HG03139 (cell line): ENCODE measurements at regions not wholly inside any gene's neighbourhood (a gene's known extent, or its start where the extent isn't known, plus 50 kb on each side); places are given as distances from the start of the nearest gene placed in this dataset.
A peak's percentile ranks its signal among the peaks of the same experiment; 100 is the strongest.
"Not testable (repeated sequence)": the region's sequence is repeated elsewhere in the genome, so short reads cannot be mapped to it uniquely, and the experiment has no call there.

ENCODE experiments used
- ATAC-seq: cut with Tn5 transposase; IDR thresholded peaks from one replicate; pipeline ENCODE4 v1.9.1; 2021; ENCODE audit not compliant: unreplicated experiment

DNA sequence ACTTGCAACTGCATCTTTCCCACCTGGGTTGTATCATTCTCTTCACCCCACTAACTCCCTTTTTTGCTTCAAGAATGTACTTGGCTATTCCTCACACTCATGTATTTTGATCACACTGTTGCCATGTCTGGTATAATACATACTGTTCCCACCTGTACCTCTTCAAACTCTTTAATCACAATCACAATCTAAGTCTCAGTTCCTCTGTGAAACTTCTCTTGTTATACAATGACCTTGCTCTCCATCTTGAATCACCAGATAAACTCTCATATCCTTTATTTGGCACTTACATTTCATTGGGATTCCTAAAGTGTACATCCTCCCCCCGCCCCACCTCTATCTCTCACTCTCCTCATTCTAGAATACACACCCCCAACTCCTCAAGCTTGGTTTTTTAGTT, 516.0 kb upstream of the CHORDC1 start:
- no peak for ATAC-seq

DNA sequence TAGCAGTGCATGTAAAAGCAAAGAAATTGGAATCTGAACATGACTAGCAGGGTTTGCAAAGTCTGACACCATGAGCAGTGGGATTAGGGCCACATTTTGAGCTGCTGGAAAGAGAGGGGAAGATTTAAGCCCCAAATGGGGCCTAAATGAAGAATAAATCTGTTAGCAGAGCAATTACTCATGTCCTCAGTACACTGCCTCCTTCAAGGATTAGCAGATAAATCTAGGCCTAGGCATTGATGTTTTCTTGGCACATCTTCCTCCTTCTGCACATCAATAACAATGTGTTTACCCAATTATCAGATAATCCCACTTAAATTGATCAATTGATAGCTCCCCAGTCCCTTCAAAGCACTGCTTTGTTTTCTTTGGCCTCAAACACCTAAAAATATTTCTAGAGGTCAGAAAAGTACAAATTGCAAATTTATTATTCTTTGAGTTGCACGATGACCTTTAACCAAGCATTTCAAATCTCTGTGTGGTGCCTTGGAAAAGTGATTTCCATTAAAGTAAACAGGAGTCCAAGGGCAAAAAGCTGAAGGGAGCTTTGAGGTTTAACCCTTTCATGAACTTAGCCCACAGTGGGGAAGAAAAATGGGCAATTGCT, 514.7 kb upstream of the CHORDC1 start:
- no peak for ATAC-seq

DNA sequence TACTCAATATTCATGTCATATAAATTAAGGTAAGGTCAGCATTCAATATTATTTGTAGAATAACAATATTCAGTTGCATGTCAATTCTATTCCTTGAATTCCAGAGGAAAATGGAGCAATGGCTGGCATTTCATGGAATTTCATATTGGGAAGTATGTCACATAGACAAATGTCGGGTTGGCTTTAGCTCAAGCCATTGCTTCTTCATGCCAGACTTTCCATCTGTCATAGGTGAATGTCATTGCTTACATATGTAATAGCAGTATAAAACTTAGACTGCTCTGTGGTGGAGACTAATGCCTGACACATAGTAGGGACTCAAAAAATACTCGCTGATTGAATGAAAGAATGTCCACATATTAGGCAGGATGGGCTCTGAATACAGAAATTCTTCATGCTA, 509.6 kb upstream of the CHORDC1 start:
- ATAC-seq = no peak

DNA sequence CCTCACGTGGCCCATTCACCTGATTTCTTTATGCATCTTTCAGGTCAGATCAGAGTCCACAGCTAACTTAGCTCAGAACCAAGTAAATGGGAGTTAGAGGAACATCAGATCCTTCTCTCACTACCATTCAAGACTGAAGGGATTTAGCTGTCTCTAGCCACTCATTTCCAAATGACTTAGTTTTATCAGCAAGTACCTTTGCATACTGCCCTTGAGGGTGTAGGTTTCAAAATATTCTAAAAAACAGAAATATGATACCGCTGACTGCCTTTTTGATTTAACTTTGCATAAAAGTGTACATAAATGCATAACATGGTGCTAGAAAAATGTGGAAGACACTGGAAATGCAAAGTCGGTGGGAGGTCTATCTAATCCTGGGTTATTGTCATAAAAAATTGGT, 500.6 kb upstream of the CHORDC1 start:
- no peak for ATAC-seq

DNA sequence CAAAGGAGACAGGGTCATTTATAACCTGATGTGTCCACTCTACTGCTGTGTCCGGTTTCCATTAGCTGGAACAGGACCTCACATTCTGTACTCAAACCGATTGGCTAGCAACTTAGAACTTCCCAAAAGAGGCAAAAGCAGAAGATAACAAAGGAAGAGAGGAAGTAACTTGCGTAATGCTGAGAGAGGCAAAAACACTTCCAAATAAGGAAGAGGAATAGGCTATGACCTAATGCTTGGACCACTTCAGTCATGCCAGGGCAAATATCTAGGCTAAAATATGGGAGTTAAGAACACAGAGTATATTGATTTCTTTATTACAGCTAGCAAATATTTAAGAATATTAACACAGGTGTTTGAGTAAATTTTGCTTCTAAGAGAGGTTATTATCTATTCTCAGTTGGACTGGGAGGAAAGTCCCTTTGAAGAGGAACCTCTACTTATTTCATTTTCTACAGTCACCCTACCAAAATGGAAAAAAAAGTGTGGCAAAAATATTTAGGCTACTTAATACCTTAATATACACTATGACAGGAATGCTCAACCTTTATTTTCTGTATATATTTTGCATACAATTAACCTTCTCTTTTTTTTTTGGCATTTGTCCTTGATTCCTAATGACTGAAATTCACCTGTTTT, 499.8 kb upstream of the CHORDC1 start:
- ATAC-seq = no peak

DNA sequence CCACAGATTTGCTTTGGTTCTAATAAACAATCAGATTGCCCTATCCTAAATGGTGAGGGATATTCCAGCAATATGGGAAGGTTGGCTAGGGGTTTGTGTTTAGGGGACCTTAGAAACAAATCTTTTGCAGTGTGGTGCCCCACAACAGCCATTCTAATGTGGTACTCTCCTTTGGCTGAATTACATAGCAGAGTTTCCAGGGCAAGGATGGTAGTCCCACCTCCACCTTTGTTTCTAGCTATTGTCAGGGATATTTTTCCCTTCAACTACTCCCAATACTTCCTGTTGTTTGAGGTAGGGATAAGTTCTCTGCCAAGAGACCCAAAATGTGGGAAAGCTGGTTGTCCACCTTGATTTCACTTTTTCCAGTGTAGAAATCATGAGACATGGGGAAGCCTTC, 494.7 kb upstream of the CHORDC1 start:
- no peak for ATAC-seq

DNA sequence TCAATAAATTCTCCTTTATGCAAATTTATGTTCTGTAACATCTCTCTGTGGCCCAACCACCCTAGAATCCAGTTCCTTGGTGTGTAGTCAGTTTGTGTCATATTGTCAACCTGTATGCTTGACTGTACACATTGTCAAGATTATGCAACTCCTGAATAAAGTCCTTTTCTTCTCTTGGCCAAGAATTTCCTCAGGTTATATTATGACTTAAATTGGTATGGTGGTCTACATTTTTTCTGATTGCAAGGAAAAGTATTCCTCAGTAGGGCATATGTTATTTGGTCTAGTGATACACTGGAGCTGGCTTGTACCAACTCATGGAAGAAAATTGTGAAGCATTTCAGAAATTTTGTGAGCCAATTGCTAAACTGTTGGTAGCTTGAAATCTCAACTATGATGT, 482.8 kb upstream of the CHORDC1 start:
- ATAC-seq = no peak

DNA sequence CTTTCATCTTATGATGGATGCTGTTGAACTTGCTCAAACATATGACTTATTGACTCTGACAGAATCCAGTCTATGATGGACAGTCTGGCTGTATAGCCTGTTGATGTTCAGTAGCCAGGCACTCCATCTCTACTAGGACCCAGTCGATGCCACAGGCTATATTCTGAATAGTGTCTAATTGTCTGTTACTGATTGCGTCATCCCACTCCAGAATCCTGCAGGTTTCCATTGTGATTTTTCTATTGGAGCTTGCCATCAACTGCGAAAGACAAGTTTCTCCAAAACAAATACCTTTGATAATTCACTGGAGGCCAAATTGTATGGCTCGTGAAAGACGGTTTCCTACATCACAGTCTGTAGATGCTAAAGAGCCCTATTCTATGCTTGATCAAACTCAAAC, 481.7 kb upstream of the CHORDC1 start:
- no peak for ATAC-seq

DNA sequence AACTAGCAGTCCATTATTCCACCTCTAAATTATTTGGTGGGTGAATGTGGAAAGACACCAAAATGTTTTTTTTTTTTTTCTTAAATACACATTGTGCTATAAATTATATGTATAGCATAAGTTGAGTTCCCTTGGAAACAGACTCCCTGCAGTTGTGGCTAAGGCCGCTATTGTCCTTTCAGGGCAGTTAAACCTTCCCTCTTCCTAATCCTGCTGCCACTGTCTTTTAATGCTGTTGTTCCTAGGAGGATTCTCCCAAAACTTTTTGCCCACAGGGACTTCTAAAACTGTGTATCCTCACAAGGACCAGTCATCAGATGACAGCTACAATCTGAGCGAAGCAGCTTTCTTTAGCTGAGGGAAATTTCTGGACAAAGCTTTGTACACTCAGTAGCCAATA, 478.9 kb upstream of the CHORDC1 start:
- no peak for ATAC-seq

DNA sequence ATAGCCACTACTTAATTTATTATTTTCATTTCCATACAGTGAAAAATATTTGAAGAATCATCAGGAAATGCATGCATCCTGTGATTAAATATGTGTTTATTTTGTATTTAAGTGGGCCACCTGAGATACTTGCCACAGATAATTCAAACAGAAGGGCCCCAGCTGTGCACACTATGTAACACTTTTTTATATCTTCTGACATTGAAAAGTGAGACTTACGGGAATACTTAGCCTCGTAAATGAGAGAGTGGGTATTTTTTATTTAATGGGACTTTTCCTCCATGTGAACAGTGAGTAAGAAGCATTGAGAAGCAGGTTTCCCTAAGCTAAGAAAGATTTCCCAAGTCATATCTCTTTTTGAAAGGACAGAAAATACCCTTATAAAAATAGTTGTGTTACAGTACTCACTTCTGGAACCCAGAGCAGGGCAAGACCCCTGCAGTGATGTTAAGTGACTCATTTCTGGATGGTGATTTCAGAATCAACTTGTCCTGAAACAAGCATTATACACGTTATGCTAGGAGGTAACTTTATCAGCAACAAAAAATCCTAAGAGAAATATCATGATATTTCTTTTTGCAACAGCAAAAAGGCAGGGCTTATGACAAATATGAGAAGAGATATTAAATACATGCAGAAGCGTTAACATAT, 478.1 kb upstream of the CHORDC1 start:
- no peak for ATAC-seq

DNA sequence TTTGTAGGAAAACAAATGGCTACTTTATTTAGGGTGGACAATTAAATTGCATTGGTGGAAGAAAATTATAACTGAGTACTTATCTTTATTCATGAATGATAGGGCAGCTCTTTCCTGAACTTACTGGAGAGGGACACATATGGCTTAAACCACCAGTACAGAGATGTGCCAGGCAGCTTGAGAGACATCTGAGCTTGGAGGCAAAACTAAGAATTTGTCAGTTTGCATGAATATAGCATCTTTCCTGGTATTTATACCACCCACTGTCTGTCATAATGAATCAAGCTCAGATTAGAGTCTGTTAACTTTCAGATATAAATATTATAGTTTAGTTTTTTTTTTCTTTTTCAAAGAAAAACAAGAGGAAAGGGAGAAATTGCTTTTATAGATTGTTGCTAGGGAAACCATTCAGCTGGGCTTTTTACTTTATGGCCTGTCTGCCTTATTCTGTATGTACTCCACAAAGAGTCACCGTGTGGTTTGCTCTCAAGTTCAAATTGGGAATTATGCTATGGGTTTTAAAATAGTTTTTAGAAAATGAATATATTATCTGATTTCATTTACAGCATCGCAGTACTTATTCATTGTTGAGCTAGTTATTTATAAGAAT, 477.0 kb upstream of the CHORDC1 start:
- no peak for ATAC-seq

DNA sequence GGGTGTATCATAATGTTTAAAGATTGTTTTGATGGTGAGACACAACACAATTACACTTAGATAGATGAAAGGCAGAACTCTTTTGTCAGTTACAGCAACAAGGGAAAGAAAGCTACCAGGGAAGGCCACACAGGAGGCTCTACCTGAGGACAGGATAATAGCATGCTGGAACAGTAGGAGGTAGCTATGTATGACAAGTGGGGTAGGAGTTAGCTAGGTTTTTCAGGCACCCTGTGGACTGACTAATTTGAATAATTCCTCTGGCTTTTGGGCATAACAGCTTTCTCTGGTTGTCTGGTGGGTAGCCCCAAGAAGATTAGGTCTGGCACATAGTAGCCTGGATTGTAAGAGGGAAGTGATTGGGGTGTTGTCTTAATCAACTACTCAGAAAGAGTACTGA, 475.4 kb upstream of the CHORDC1 start:
- no peak for ATAC-seq

DNA sequence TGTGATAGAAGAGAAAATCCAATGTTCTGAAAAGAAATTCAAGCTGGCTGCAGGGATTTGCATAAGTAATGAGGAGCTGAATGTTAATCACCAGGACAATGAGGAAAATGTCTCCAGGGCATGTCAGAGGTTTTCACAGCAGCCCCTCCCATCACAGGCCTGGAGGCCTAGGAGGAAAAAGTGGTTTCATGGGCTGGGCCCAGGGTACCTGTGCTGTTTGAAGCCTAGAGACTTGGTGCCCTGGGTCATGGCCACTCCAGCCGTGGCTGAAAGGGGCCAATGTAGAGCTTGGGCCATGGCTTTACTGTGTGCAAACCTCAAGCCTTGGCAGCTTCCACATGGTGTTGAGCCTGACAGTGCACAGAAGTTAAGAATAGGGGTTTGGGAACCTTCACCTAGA, 452.6 kb upstream of the CHORDC1 start:
- ATAC-seq = not testable (repeated sequence)

DNA sequence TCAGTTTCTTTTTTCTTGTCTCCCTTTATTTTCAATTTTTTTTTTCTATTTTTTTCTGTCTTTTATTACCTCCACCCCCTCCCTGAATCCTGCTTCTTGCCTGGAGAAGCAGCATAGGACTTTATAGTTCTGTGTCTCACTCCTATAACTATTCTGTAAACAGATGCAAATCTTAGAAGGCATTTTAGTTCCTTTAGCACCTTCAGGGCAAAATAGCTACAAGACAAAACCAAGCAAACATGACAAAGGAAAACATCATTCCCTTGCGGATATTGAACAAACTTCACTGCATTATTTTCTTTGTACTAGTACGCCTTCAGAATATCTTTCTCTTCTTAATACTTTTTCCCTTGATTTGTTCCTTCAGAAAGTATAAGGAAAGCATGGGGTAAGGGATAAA, 446.2 kb upstream of the CHORDC1 start:
- ATAC-seq = no peak

DNA sequence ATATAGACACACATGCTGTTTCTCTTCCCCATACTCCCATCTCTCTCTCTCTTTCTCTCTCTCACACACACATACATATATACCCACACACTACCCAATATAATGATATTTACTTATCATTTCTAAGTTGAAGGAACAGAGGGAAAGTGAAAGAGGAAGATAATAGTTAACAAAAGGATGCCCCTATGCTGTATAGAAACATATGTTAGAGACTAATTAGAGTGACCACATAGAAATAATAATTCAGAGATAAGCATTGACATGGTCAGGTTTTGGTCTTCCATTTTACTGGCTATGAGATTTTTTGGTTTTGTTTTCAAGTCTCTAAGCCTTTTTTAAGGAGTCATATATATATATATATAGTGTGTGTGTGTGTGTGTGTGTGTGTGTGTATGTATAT, 445.7 kb upstream of the CHORDC1 start:
- no peak for ATAC-seq

DNA sequence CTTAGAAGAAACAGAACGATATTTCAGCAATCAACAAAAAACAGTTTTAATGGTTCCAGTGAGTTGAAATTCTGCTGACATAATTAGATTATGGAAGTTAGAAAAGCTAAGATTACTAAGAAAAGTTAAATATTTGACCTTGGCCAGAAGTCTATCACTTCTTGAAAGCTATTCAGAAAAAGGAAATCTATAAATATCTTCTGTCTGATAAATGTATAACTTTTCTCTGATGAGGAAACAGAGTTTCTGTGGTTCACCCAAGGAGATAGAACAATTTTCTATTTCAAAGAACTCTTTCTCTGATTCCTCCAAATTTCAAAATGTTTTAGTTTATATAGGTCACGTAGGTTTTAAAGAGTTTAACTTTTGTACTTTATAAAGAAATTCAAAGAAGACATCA, 438.4 kb upstream of the CHORDC1 start:
- ATAC-seq = peak; percentile 77

DNA sequence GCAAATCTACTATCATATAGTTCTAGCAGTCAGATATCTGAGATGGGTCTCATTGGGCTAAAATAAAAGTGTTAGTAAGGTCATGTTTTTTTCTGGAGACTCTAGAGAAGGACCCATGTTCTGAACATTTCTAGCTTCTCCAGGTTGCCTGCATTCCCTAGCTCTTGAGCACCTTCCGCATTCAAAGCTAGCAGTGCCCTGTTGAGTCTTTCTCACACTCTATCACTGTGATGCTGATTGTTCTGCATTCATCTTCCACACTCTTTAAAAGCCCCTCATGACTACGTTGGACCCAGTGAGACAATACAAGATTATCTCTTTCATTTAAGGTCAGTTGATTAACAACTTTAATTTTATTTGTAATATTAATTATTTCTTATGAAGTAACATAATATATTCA, 433.3 kb upstream of the CHORDC1 start:
- no peak for ATAC-seq

DNA sequence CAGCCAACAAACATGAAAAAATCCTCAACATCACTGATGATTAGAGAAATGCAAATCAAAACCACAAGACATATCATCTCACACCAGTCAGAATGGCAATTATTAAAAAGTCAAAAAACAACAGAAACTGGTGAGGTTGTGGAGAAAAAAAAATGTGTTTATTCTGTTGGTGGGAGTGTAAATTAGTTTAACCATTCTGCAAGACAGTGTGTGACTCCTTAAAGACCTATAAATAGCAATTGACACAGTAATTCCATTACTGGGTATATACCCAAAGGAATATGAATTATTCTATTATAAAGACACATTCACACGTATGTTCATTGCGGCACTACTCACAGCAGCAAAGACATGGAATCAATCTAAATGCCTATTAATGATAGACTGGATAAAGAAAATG, 427.3 kb upstream of the CHORDC1 start:
- ATAC-seq = no peak

DNA sequence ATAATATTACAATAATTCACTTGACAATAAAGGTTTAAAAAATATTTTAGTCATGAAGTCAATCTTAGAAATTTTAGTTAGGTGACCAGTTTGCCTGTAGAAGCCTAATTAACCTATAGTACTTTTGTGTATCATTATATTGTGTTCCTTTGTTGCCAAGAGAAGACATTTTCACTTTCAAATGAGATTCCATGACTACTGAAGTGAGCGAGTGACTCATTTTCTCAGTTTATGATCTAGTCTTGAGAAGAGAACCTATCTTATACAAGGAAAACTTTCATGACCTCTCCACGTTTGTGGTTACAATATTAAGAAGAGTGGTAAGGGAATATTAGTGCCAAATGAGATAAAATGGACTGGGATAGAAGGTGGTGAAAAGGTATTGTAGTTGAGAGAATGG, 423.9 kb upstream of the CHORDC1 start:
- ATAC-seq = no peak

DNA sequence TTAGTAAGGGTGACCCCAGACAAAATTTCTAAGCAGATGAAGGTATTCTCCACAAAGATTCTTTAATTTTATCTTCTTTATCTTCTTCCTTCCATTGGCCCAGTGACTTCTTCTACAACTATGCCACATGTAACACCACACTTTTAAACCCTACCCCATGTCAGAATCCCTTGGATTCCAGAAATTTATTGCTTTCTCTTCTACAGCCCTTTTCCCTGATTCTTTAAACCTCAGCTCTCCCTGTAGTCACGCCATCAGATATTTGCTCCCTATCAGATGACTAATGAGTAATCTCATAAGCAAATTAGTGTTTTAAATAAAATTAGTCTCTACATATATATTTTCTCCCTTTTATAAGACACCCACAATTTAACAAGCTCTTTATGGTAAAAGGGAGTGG, 423.4 kb upstream of the CHORDC1 start:
- no peak for ATAC-seq

DNA sequence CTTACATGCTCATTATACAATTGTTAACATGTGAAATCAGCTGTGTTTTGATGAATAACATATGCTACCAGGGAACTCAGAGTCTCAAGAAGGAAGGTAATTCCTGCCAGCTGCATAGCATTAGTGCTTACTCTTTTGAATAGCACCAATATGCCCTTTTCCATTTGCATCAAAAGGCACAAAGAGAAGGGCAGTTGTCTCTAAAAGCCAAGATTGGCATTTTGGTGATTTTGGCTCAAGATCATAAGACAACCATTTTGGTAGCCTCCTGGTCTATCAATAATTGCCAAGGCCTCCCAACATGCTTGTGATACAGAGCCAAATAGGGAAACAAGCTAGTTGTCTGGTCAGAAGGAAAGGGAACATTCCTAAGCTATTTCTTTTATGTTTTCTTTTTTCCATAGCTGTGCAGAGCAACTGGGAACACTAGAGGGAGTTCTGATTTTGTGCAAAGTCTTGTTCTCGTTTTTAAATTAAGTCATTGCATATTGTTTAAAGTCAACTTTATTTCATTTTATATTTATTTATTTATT, 416.7 kb upstream of the CHORDC1 start:
- no peak for ATAC-seq

DNA sequence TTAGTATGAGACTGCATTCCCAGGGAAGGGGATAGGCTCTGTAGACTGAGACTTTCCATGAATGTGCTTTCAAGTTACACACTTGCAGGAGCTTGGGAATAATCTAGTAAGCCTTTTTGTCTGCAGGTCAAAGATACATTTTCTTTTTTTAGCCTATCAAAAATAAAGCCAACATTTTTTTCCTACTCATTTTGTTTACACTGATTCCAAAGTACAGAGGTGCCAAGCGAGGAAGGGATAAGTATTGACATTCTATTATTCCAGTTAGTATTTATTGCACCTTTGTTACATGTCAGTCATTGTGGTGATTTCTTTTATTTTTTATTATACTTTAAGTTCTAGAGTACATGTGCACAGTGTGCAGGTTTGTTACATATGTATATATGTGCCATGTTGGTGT, 413.0 kb upstream of the CHORDC1 start:
- no peak for ATAC-seq
